NCI-H774 (cell line): ENCODE measurements at regions not wholly inside any gene's neighbourhood (a gene's known extent, or its start where the extent isn't known, plus 50 kb on each side); places are given as distances from the start of the nearest gene placed in this dataset.
"Not testable (repeated sequence)": the region's sequence is repeated elsewhere in the genome, so short reads cannot be mapped to it uniquely, and the experiment has no call there.

Source experiments
- DNase-seq: peaks from one replicate; lab custom pipeline; 2025; lab: John Stamatoyannopoulos, UW

DNA sequence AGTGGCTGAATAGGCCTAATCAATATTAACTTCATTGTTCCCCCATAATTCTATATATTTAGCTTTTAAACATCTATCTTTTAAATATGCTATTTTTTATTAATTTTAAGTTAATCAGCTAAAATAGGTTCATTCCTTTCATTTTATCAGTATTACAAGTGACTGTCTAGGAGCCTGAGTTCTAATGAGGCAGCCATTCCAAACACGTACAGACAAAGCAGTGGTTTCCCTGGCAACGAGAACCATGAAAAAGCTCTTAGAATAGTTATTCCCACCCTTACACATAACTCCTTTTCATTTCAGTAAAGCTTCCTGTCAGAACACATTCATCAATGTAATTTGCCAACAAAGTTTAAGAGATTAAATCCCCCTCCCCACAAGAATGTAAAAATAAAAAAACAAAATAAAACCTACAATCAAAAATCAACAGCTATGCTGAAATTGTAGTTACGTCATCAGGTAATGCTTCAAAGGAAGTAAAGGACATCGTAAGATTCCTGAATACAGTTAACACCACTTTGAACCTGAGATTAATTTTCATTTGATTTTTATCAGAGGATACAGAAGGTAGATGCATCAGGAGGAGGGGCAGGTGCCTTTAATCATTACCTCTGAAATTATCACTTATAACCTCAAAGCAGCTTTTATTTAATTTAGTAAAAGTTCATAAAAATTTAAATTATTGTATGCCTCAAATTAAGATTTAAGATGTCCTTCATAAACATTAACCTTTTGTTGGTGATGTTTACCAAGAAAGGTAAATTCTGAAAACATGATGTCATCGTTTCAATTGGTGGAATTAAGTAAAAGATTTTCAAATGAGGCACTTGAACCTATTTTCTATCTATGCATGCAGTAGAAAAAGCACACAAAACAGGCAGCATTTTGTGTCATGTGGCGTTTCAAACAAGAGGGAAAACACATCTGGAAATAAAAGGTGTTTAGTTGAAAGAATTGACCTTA is 967.2 kb upstream of the FOXG1 start:
- peak; percentile 19 for DNase-seq

DNA sequence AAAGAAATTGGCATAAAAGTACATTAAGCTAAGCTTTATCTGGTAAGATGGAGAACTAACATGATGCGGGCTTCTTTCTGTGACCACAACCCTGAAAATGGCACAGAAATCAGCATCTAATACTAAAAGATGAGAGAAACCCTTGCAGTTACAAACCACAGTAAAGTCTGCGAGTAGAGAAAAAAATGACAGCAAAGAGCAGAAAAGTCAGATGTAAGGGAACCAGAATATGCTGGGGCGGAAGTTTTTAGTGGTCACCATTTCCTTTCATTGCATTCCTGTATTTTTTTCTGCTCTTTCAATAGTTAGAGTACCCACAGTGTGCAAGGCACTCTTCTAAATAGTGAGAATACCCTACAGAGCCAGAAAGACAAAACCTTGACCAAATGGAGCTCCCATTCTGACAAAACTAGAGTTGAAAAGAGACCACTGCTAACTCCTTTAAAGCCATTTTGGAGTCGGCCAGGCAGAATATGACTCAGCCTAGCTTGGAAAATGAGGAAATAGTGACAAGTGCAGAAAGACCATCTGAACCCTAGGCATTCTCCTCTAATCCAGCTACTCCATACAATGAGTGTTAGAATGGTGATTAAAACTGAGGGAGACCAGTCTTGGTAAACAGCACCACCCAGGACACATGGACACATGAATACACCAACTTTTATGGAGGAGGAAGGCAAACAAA is 948.7 kb upstream of the FOXG1 start:
- not testable (repeated sequence) for DNase-seq

DNA sequence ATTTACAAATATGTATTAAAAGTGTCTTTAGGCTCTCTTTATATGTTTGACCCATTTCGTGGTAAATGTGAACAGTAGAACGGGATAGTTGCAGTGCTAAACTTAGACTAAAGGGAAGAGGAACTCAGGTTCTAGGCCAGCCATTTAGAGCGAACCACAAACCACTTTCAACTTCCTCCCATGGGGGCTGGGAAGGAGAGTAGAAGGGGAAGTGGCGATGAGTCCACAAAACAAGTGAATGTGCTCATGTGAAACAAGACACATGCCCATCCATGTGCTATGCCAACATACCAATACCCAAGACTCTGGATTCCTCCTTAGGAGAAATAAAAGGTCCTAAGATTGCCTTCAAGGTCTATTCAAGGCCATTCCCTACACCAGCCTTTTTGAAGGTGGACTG is 940.4 kb upstream of the FOXG1 start:
- not testable (repeated sequence) for DNase-seq

DNA sequence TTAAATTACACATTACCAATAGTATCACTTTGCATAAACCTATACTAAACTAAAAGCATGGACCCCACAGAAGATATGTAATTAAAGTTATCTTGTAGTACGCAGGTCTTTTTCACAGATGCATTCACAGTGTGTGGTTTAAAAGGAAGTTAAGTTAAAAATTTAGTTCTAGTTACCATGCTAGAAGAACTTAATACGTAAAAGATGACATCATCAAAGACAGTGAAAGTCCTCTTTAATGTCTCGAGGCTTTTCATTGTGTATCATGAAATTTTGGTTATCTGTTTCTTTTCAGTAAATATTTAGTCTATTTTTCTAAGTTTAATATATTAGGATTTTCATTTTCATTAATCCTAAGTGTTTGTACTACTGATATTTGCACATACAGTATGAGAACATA is 934.6 kb upstream of the FOXG1 start:
- DNase-seq: not testable (repeated sequence)

DNA sequence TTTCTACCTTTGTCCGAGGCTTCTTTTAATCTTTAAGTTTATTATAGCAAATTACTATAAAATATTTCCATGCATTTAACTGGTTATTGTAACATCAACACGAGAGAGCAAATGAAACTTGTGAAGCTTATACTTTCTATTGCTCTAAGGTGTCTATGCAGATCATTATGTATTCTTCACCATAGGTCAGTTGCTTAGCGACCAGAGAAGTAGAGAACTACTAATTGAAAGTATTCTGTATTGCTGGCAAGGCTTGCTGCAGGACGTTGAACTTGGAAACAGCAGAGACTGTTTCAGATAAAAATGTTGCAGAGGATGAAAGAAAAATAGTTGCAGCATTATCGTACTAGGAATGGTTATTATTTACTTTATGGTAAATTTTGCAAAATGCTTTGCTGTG is 933.6 kb upstream of the FOXG1 start:
- not testable (repeated sequence) for DNase-seq

DNA sequence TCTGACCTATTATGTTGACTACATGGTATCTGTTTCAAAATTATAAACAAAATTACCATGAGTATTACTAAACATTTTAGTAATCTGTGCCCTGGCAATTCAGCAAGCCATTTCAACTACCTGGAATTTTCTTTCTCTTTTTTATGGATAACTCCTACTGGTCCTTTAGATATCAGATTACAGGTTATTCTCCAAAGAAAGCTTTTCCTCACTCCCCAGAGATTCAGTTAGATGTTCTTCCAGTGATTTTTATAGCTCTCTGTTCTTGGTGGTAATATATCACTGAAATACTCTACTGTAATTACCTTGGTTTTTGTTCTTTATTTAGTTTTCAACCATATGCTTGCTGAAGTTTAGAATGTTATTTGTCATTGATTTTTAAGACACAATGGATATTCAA is 930.2 kb upstream of the FOXG1 start:
- no peak for DNase-seq

DNA sequence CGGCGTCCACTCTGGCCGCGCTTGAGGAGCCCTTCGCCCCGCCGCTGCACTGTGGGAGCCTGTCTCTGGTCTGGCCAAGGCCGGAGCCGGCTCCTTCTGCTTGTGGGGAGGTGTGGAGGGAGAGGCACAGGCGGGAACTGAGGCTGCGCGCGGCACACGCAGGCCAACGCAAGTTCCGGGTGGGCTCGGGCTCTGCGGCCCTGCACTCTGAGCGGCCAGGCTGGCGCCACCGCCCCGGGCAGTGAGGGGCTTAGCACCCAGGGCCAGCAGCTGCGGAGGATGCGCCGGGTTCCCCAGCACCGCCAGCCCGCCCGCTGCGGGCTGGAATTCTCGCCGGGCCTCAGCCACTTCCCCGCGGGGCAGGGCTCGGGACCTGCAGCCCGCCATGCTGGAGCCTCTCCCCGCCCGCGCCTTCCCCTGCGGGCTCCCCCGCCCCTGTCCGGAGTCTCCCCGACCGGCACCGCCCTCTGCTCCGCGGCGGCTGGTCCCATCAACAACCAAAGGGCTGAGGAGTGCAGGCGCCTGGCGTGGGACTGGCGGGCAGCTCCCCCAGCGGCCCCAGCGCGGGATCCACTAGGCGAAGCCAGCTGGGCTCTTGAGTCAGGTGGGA is 921.2 kb upstream of the FOXG1 start:
- no peak for DNase-seq

DNA sequence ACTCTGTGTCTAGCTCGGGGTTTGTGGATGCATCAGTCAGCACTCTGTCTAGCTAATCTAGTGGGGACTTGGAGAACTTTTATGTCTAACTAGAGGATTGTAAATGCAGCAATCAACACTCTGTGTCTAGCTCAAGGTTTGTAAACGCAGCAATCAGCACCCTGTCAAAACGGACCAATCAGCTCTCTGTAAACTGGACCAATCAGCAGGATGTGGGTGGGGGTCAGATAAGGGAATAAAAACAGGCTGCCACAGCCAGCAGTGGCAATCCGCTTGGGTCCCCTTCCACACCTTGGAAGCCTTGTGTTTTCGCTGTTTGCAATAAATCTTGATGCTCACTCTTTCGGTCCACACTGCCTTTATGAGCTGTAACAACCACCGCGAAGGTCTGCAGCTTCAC is 920.7 kb upstream of the FOXG1 start:
- no peak for DNase-seq

DNA sequence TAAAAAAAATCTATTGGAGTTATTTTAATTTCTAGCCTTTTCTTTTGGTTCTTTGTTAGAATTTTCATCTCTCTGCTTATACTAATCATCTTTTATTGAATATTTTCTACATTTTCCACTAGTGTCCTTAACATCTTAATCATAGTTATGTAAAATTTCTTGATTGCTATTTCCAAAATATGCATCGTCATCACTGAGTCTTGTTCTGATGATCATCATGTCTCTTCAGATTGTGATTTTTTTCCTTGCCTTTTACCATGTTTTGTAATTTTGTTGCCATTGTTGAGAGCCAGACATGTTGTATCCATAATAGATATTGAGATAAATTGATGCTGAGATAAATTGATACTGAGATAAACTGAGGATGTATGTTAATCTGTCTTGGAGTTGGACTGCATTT is 919.1 kb upstream of the FOXG1 start:
- not testable (repeated sequence) for DNase-seq

DNA sequence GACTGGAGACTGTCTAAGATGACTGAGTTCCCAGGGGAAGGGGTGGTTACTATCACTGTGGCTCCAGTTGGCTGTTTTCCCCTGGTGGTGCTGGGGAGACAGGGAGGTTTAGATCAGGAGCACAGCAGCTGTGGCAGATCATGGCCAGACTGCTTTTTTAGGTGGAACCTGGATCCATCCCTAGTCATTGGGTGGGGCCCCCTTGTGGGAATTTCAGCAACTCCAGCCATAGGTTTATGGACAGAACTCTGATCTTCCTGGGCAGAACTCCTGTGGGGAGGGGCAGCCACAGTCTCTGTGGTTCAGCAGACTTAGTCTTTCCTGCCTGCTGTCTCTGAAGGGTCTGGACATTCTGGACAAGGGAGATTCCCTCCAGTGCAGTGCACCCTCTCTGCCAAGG is 917.4 kb upstream of the FOXG1 start:
- not testable (repeated sequence) for DNase-seq

DNA sequence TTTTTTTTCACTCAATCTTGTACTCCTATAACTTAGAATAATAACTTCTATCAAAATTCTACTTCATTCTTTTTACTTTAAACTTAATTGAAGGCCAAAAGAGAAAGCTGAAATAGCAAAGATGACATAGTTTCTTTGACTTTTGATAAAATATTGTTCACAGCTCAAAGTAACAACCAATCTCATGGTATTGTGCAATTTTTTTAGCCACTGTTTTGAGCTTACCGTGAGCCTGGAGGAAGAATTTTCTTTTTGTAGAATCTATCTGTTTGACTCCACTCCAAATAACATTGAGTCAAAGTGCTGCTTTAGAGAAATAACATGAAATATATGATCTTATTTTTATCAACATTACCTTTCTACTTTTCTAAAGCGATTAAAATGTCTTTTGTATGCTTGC is 903.9 kb upstream of the FOXG1 start:
- no peak for DNase-seq

DNA sequence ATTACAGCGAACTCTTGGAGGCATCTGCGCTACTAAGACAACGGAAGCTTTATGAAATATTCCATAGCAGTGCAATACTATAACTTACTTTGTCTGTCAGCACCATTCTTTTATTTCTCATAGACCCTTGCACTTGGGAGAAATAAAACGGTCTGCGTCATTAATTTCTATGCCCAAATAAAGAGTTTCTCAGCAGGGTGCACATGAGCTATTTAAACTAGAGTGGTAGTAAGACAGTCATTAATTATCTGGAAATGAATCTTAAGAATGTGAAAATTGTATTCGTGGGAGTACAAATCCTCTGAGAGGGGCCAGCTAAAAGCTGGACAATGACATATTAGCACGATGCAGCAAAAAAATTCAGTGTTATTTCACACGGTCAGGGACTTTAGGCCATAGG is 903.4 kb upstream of the FOXG1 start:
- no peak for DNase-seq

DNA sequence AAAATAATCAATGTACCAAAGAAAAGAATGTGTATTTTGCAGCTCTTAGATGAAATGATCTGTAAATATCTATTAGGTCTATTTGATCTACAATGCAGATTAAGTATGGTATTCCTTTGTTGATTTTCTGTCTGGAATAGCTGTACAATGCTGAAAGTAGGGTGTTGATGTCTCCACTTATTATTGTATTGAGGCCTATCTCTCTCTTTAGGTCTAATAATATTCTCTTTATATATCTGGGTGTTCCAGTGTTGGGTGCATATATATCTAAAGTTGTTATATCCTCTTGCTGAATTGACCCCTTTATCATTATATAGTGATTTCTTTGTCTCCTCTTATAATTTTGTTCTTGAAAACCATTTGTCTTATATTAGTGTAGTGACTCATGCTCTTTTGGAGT is 885.5 kb upstream of the FOXG1 start:
- no peak for DNase-seq

DNA sequence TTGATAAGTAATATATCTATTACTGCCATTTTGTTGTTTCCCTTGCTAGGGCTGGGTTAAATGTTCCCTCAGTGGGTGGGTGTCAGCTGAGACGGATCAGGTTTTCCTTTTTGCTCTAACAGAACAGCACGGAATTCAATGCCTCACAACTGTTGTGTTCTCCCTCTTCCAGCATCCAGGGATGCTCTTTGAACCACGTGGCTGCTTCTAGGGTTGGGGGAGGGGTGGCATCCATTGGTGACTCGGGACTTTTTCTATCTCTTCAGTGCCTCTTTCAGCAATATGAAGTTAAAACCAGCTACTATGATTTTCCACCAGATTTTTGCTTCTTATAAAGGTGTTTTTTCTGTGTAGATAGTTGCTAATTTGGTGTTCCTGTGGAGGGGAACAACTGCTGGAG is 884.9 kb upstream of the FOXG1 start:
- no peak for DNase-seq

DNA sequence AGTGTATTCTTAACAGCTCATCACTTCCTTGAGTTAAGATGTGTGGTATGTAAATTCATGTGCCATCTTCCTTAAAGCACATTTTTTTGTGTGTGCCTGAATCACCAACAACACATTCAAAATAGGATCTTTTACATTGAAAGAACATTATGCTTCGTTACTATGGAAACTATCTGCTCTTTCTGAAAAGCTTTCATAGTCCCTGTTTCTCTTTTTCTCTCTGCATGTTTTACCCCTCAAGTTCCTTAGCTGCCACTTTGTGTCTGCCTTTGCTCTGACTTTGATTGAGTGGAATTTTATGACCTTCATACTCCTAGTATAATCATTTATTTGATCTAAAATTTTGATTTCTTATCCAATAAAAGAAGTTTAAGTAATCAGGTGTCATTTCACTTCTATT is 880.3 kb upstream of the FOXG1 start:
- DNase-seq: no peak

DNA sequence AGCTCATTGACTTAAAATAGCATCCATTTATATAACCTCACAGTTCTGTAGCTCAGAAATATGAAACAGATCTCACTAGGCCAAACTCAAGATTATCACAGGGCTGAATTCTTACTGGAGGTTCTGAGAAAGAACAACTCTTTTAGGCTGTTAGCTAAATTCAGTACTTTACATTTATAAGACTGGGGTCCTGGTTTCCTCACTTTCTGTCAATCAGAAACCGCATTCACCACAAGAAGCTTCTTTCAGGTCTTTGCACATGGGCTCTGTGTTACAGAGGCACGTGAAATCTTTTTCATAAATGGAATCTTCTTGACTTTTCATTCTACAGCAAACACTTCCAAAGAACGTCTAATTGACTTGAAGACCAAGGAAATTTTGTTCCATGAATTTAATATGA is 876.3 kb upstream of the FOXG1 start:
- no peak for DNase-seq

DNA sequence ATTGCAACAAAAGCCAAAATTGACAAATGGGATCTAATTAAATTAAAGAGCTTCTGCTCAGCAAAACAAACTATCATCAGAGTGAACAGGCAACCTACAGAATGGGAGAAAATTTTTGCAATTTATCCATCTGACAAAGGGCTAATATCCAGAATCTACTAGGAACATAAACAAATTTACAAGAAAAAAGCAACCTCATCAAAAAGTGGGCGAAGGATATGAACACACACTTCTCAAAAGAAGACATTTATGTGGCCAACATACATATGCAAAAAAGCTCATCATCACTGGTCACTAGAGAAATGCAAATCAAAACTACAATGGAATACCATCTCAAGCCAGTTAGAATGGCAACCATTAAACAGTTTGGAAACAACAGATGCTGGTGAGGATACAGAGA is 858.1 kb upstream of the FOXG1 start:
- not testable (repeated sequence) for DNase-seq

DNA sequence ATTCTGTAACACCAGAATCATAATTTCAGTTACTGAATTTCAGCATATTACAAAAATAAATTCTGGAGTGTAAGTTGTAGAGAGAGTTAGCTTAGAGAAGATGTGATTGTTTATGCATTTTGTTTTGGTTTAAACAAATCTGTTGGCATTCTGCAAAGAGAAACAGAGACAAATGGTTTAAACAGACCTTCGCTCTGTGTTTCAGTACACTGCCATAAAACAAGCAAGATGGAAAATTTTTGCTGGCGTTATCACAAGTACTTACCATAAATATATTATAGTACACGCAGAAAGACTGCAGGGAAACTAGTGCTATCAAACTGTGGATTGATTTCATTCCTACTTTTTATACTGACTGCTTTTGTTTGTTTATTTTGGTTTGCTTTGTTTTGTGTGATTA is 850.3 kb upstream of the FOXG1 start:
- no peak for DNase-seq

DNA sequence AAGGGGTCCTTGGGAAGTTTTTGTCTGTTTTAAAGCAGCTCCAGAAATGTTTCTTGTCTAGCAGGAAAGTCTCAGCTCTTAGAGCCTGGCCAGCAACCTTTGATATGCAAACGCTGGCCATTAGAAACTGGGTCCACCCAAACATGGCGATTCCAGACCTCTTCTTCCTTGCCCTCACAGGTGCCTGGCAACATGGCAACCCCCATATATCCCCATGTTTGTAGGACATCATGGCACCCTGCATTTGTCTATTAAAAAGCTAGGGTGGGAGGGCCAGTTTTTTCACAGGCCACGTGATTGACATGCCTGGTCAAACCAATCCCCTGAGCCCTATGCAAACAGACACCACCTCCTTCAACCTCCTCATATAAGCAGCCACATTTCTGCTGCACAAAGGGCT is 848.7 kb upstream of the FOXG1 start:
- no peak for DNase-seq

DNA sequence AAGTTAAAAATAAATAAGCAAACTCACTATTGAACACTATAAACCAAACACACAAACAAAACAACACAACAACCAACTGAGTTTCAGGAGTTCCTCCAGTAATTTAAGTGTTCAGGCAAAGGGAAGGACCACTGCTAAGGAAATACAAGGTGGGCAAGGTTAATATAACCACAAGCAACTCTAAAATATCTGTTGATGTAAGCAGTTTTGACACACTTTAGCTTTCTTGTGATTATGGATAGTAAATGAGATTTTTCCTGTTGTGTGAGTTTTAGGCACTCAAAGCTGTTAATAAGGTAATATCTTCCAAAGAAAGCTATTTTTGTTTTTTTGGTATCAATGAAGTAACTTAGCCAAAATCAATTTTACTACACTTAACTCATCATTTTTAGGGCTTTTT is 839.1 kb upstream of the FOXG1 start:
- no peak for DNase-seq

DNA sequence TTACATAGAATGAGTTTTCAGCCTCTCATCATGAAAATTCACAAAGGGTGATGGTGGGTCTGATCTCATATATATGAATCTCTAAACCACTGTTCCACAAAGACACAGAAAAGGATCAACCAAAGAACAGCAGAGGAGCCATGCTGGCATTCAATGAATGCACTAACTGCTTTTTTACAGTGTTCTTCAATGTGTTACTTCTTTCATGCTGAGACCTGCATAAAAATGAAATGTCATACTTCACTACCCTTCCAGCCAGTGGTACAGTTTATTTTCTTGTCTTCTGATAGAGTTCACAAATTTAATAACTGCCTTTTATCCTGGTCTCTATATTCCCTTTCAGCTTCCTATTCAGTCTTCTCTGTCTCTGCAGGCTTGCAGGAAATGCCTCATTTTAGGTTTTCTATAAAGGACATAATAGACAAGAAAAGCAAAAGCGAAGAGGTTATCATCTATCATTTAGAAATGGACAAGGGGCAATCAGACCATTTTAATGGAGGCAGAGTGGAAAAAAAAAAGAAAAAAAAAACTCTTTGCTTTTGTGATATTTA is 836.7 kb upstream of the FOXG1 start:
- no peak for DNase-seq

DNA sequence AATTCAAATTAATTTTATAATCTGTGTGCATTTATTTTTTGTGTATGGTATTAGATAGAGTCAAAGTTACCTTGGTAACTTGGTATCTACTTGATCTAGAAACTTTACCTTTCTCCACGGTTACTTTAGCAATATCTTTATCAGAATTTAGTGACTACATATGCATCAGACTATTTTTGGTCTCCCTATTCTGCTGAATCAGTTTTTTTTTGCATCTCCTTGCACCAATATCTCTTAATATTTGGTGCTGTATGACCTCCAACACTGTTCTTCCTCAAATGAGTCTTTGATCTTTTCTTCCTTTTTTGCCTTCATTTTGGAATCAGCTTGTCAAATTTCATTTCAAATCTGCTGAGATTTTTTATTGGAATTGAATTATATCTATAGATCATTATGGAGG is 828.2 kb upstream of the FOXG1 start:
- no peak for DNase-seq

DNA sequence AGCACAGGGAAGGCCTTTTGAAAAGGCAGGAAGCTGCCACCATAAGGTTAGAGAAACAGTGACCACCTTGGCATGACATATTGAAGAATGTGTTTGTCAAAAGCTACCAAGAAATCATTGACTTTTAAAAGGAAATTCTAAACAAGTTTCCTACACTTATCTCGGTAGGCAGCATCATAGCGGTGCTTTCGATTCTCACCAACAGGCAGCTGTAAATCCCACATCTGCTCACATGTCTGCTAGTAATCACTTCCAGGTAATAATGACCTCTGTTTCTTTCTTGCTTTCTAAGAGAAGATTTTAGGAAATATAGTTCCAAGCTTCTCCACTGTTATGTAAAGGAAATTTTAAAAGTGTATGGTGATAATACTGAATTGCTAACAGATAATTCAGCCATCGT is 821.1 kb upstream of the FOXG1 start:
- DNase-seq: no peak
